HG02678 (cell line): ENCODE measurements at regions not wholly inside any gene's neighbourhood (a gene's known extent, or its start where the extent isn't known, plus 50 kb on each side); places are given as distances from the start of the nearest gene placed in this dataset.
"Not testable (repeated sequence)": the region's sequence is repeated elsewhere in the genome, so short reads cannot be mapped to it uniquely, and the experiment has no call there.

Experiments used
- ATAC-seq: cut with Tn5 transposase; IDR thresholded peaks from one replicate; pipeline ENCODE4 v1.9.1; 2021; ENCODE audit warnings: mild to moderate bottlenecking, moderate library complexity; ENCODE audit not compliant: unreplicated experiment

DNA sequence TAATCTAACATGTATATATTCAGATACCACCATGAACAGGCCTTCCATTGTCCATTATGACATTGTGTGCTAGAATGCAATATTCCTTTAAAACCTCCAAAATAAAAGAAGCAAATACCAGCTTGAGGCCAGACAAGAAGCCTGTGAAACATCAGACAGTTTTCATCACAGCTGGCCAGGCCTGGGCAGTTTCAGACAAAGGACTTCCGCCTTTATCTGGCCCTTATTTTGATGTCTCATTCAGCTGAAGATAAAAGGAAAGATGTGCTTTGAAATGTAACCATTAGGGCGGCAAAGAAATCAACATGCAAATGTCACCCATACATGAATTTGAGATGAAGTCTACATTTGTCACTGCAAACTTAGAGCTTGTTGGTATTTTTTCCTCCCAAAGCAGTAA is 737.5 kb downstream of the KCNJ2 start:
- ATAC-seq = no peak

- ATAC-seq = no peak
These were observed 743.6 kb downstream of the KCNJ2 start for GRCh38 chr17:70912716-70913485.

- no peak for ATAC-seq
These were observed 747.1 kb downstream of the KCNJ2 start for GRCh38 chr17:70916469-70916868.

- ATAC-seq = no peak
These were observed 749.9 kb downstream of the KCNJ2 start for GRCh38 chr17:70919241-70919640.

GRCh38 chr17:70920416-70920815 is 751.1 kb downstream of the KCNJ2 start:
- no peak for ATAC-seq

DNA sequence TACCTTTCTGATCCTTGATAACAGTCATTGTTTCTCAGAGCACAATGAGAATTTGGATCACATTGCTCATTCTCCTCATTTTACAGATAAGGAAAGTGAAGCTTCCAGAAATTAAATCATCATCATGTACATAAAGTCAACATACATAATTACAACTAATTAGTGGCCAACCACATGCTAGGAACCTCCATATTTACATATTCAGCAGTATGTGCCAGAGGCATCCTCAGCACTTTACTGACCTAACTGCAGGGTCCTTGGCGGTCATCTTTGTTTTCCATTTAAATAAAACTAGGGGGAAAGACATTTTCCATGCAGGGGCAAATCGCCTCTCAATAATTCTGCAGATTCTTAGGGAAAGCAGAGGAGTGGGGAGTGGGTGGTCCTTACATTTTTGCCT is 752.9 kb downstream of the KCNJ2 start:
- ATAC-seq = no peak

- ATAC-seq = no peak
These were observed 755.4 kb downstream of the KCNJ2 start for GRCh38 chr17:70924776-70925175.

DNA sequence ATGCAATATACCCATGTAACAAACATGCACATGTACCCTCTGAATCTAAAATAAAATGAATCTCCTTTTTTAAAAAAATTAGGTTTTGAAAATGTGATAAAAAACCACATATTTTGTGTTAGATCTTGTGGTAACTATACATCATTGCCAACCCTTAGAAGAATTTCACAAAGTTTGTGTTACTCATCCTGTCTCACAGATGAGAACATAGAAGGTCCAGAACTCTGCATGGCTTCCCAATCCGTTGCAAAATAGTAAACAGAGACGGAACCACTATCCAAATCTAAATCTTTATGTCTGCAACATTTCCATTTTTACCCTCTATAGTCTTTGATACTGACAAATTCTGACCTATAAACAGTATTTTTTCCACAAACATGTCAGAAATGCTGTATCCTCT is 759.9 kb downstream of the KCNJ2 start:
- ATAC-seq = no peak

GRCh38 chr17:70934231-70934630 is 764.9 kb downstream of the KCNJ2 start:
- ATAC-seq = no peak

DNA sequence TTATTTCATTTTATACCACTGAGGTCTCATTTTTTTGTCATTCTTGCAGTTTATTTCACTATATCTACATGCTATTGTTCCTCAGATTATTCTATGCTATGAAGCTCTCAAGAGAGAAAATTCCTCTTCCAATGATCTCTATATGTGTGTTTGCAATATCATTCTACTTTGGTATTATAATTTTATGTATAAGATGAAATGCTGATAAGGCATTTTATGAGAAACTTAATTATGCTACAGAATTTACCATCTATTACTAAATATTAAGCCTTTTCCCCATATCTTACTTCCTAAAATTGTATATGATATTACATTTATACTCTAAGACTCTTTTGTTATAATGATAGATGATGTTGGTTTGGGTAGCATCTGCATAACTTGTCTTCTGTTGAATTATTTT is 765.5 kb downstream of the KCNJ2 start:
- ATAC-seq = no peak

GRCh38 chr17:70936724-70937123 is 767.4 kb downstream of the KCNJ2 start:
- no peak for ATAC-seq

- no peak for ATAC-seq
These were observed 769.0 kb downstream of the KCNJ2 start for GRCh38 chr17:70938336-70938735.

DNA sequence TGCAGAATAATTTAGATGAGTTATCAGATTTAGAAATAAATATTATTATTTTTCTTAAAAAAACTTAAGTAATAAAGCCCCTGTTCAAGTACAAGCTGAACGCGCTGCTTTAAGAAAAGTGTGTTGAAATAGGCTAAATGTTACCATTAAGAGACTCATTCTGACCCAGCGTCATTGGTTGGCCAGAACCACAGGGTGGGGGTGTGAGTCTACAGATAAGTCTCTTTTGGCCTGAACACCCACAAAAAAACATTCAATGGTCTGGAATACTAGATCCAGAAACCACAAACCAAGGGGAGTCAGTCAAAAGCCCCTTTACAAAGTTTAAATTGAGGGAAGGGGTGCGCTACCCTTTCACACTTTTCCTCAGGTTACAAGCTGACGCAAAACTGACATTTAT is 776.1 kb downstream of the KCNJ2 start:
- ATAC-seq = no peak

DNA sequence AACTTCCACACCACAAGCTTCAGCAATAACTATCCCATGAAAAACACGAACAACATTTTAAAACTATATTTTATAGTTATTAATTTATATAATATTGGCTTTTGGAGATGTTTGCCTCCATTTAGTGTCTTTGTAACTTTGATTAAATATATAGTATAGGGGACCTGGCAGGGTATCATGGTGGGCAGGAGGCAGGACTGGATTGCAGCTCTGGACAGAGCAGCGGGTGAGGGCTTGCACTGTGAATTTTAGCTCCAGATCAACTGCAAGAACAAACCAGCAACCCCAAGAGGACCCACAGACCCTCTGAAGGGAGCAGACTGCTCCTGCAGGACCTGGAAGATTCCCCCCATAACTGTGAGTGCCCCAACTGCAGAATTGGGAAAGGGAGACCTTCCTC is 777.9 kb downstream of the KCNJ2 start:
- ATAC-seq = no peak

- no peak for ATAC-seq
These were observed 778.6 kb downstream of the KCNJ2 start for GRCh38 chr17:70947636-70948565.

DNA sequence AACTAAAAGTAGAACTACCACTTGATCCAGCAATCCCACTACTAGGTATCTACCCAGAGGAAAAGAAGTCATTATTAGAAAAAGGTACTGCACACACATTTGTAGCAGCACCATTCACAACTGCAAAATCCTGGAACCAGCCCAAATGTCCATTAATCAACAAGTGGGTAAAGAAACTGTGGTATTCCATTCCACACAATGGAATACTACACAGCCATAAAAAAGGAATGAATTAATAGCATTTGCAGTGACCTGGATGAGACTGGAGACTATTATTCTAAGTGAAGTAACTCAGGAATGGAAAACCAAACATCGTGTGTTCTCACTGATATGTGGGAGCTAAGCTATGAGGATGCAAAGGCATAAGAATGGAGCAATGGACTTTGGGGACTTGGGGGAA is 783.8 kb downstream of the KCNJ2 start:
- ATAC-seq = not testable (repeated sequence)

DNA sequence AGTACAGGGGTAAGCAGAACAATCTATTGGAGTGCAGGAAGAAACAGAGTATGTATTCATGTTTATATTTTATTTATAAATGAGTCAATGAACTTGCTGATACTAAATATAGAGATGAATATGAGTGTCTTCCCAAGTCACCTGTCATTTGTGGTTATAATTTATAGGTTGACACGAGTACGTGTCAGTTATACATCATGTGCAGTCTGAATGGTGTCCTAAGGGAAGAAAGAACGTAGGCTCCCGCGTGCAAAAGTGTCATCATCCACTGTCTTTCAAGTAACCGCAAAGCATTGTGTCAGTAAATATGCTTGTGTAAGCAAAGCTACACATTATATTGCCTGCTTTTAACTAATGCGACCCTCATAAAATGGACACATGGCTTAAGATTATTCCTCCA is 786.1 kb downstream of the KCNJ2 start:
- ATAC-seq = no peak

GRCh38 chr17:70956726-70957125 is 787.4 kb downstream of the KCNJ2 start:
- ATAC-seq = no peak

GRCh38 chr17:70961341-70961740 is 792.0 kb downstream of the KCNJ2 start:
- no peak for ATAC-seq

GRCh38 chr17:70968302-70968701 is 799.0 kb downstream of the KCNJ2 start:
- ATAC-seq = no peak

- ATAC-seq = no peak
These were observed 800.2 kb downstream of the KCNJ2 start for GRCh38 chr17:70969521-70970034.

DNA sequence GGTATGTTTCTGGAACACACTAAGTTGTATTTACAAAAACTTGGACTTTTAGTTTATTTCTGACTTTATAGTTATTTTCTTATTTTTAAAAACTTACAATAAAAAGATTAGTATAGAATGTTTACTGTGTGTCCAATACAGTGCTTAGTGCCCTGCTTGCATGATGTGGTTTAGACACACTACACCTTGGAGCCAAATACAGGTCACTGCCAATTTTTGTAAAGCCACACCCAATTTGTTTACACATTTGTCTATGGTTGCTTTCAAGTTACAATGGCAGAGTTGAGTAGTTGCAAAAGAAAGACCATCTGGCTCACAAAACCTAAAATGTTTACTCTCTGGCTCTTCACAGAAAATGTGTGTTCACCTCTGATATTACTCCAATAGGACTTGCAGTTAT is 807.1 kb downstream of the KCNJ2 start:
- no peak for ATAC-seq
